ENCODE measurements at regions not wholly inside any gene's neighbourhood (a gene's known extent, or its start where the extent isn't known, plus 50 kb on each side); places are given as distances from the start of the nearest gene placed in this dataset.

DNA sequence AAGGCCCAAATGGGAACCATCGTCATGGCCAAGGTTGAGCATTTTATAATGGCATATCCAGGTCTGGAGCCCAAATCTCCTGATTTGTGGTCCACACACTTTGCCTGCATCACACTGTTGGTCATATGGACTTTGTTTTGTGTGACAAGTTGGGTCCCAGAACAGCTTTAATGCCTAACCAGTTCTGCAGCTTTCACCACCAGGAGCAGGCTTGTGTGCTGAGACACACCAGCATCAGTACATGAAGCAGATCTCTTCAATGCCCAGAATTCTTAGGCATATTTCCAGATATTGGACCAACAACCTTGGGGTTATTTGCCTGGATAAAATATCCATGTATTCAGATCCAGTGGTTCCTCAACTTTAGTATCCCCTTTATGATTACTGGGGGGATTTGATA is 371.3 kb downstream of the FBXW7 start:
- WGBS, 2 experiments (ENCODE audit: low coverage in 1 of 2, low lambda C conversion rate in 2 of 2, missing lambda C conversion rate in 2 of 2) = 86 to 93% methylated on average over 1 of the region's 1 CpG
- no peak overlapping the region for H3K27ac ChIP-seq
- H3K36me3 ChIP-seq (ENCODE audit: low read depth) = no peaks in the 10 kb centered on the region
- TF ChIP-seq EZH2phosphoT487 (IDR thresholded peaks at IDR 0.05; ENCODE audit: insufficient read depth, low read depth) = no peak
- H3K27me3 ChIP-seq (replicated peaks; ENCODE audit: insufficient read depth) = no peaks in the 10 kb centered on the region
- no peak for DNase-seq
- no peak overlapping the region for H3K9ac ChIP-seq
- H3K9me2 ChIP-seq (ENCODE audit: insufficient read depth) = no peaks in the 10 kb centered on the region
- H3F3A ChIP-seq (ENCODE audit: insufficient read depth) = peaks cover 20% of the 10 kb centered on the region
- H3K79me2 ChIP-seq (ENCODE audit: insufficient read depth) = no peaks in the 10 kb centered on the region
- in situ Hi-C loops (cut with MboI) = no loop called here
- no peaks in the 10 kb centered on the region for H3K9me3 ChIP-seq (ENCODE audit: low read depth)
- no peak overlapping the region for H2AFZ ChIP-seq
- peaks cover 18% of the 10 kb centered on the region for H3K4me1 ChIP-seq (ENCODE audit: insufficient read depth)
- no peak overlapping the region for H3K4me3 ChIP-seq
- no peak overlapping the region for H3K4me2 ChIP-seq (ENCODE audit: unreplicated experiment)
- no peaks in the 10 kb centered on the region for H4K20me1 ChIP-seq (ENCODE audit: insufficient read depth)

DNA sequence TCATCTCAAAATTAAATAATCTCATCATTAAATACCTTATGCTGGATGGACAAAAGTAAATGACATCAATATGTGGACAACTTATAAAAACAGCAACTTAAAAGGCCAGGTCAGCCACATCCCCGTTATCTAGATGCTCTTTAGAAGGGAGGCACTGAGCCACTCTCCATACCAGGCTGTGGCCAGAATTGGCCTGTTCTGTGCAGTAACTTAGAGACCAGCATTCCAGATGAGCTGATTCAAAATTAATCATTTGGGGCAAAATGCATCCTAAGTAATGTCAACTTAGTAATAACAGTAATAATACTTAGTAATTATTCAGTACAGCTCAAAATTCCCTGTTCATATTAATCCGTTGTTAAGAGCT is 373.6 kb downstream of the FBXW7 start:
- 6 to 7% methylated on average over 2 of the region's 2 CpGs for WGBS, 2 experiments (ENCODE audit: low coverage in 1 of 2, low lambda C conversion rate in 2 of 2, missing lambda C conversion rate in 2 of 2)
- Histone ChIP-seq H3K79me2 (ENCODE audit: insufficient read depth) (no peaks in the 10 kb centered on the region), H3K4me3 (peak overlapping the region; percentile 41), H4K20me1 (ENCODE audit: insufficient read depth) (no peaks in the 10 kb centered on the region), H3K36me3 (ENCODE audit: low read depth) (no peaks in the 10 kb centered on the region), H3K4me1 (ENCODE audit: insufficient read depth) (peaks cover 18% of the 10 kb centered on the region), H3K9ac (peak overlapping the region; percentile 34), H3K9me2 (ENCODE audit: insufficient read depth) (no peaks in the 10 kb centered on the region), H3K4me2 (ENCODE audit: unreplicated experiment) (peak overlapping the region; percentile 74), H3K27ac (peak overlapping the region; percentile 74), H2AFZ (0 out of 2 replicates have a peak overlapping the region, but pooled peaks have one; percentile 12), H3K9me3 (ENCODE audit: low read depth) (no peaks in the 10 kb centered on the region), H3F3A (ENCODE audit: insufficient read depth) (peaks cover 20% of the 10 kb centered on the region), H3K27me3 (replicated peaks; ENCODE audit: insufficient read depth) (no peaks in the 10 kb centered on the region)
- TF ChIP-seq EZH2 (IDR thresholded peaks at IDR 0.05; ENCODE audit: insufficient read depth, poor library complexity, severe bottlenecking) (no peak), EZH2phosphoT487 (IDR thresholded peaks at IDR 0.05; ENCODE audit: insufficient read depth, low read depth) (no peak)
- DNase-seq = peak; percentile 82
- in situ Hi-C loops (cut with MboI) = no loop called here

DNA sequence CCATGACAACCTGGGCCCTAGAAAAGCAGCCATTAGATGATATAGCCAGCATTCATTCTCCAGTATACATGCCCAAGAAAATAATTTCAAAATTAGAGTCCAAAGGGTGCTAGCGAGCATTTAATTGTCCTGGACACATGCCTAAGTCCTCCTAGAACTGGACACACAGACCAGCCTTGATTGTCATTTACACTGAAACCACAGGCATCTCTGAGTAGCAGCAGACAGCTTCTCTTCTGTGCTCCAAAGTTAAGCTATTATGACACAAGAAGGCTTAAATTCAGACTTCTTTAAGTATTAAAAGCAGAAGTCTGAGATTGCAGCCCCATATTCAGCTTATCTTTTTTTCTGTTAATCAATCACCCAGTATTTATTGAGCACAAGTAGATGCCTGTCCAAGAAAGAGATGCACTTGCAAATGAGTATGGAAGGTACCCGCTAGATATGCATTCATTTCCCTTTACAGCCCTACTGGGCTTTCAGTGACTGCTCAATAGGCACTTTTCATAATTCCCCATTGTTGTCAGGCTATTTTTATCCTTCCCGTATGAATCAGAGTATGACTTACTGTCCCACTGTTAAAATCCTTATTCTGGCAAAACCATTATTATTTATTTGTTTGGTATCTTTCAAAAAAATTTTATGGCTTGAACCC is 374.1 kb downstream of the FBXW7 start:
- Histone ChIP-seq H3K4me2 (ENCODE audit: unreplicated experiment) (peak overlapping the region; percentile 74), H3K4me3 (peak overlapping the region; percentile 41), H3K27ac (peak overlapping the region; percentile 74), H3K79me2 (ENCODE audit: insufficient read depth) (no peaks in the 10 kb centered on the region), H3K9me2 (ENCODE audit: insufficient read depth) (no peaks in the 10 kb centered on the region), H3K27me3 (replicated peaks; ENCODE audit: insufficient read depth) (no peaks in the 10 kb centered on the region), H3K9me3 (ENCODE audit: low read depth) (no peaks in the 10 kb centered on the region), H3K4me1 (ENCODE audit: insufficient read depth) (peaks cover 18% of the 10 kb centered on the region), H3F3A (ENCODE audit: insufficient read depth) (peaks cover 20% of the 10 kb centered on the region), H3K36me3 (ENCODE audit: low read depth) (no peaks in the 10 kb centered on the region), H3K9ac (peak overlapping the region; percentile 34), H2AFZ (no peak overlapping the region), H4K20me1 (ENCODE audit: insufficient read depth) (no peaks in the 10 kb centered on the region)
- TF ChIP-seq EZH2phosphoT487 (IDR thresholded peaks at IDR 0.05; ENCODE audit: insufficient read depth, low read depth) = no peak
- TF ChIP-seq EZH2 (IDR thresholded peaks at IDR 0.05; ENCODE audit: insufficient read depth, poor library complexity, severe bottlenecking) = no peak
- DNase-seq = peak; percentile 80
- 38 to 40% methylated on average over 3 of the region's 3 CpGs for WGBS, 2 experiments (ENCODE audit: low coverage in 1 of 2, low lambda C conversion rate in 2 of 2, missing lambda C conversion rate in 2 of 2)
- in situ Hi-C loops (cut with MboI) = no loop called here

DNA sequence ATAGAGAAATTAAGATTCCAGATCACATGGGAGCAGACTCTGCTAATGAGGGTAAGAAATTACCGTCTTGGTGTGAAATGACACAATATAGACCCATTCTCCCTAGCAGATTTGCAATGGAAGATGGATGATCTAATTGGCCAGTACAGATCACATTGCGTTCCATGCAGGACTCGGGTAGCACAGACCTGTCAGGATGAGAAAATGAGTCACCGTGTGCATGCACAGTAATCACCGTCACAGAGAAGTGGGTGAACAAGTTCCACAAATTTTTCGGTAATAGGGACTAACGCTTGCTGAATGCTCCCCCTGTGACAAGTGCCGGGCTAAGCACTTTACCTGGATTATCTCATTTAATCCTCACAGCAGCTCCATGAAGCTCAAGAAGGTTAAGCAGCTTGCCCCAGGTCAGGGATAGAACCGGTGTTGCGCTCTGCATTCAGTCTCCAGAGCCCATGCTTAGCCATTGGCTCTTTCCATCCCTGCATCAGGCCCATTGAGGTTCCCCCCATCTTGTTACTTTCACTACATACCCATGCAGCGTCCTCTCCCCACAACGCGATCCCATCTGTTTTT is 375.6 kb downstream of the FBXW7 start:
- H3K4me1 ChIP-seq (ENCODE audit: insufficient read depth) = peaks cover 25% of the 10 kb centered on the region
- no peak overlapping the region for H3K4me3 ChIP-seq
- H3K36me3 ChIP-seq (ENCODE audit: low read depth) = no peaks in the 10 kb centered on the region
- no peaks in the 10 kb centered on the region for H4K20me1 ChIP-seq (ENCODE audit: insufficient read depth)
- no peak overlapping the region for H3K27ac ChIP-seq
- H3K27me3 ChIP-seq (replicated peaks; ENCODE audit: insufficient read depth) = no peaks in the 10 kb centered on the region
- no peaks in the 10 kb centered on the region for H3K9me3 ChIP-seq (ENCODE audit: low read depth)
- no peak for DNase-seq
- 94 to 96% methylated on average over 13 of the region's 13 CpGs for WGBS, 2 experiments (ENCODE audit: low coverage in 1 of 2, low lambda C conversion rate in 2 of 2, missing lambda C conversion rate in 2 of 2)
- no peak overlapping the region for H2AFZ ChIP-seq
- no peak overlapping the region for H3K4me2 ChIP-seq (ENCODE audit: unreplicated experiment)
- H3K79me2 ChIP-seq (ENCODE audit: insufficient read depth) = no peaks in the 10 kb centered on the region
- no peak for TF ChIP-seq EZH2phosphoT487 (IDR thresholded peaks at IDR 0.05; ENCODE audit: insufficient read depth, low read depth)
- TF ChIP-seq EZH2 (IDR thresholded peaks at IDR 0.05; ENCODE audit: insufficient read depth, poor library complexity, severe bottlenecking) = no peak
- in situ Hi-C loops (cut with MboI) = no loop called here
- no peaks in the 10 kb centered on the region for H3K9me2 ChIP-seq (ENCODE audit: insufficient read depth)
- H3F3A ChIP-seq (ENCODE audit: insufficient read depth) = peaks cover 20% of the 10 kb centered on the region
- no peak overlapping the region for H3K9ac ChIP-seq

All from GM23248 (cell line).